NCI-H146 treated with DMSO at 0.1 percent for 48 hours (cell line): ENCODE measurements at regions not wholly inside any gene's neighbourhood (a gene's known extent, or its start where the extent isn't known, plus 50 kb on each side); places are given as distances from the start of the nearest gene placed in this dataset.
"Not testable (repeated sequence)": the region's sequence is repeated elsewhere in the genome, so short reads cannot be mapped to it uniquely, and the experiment has no call there.

ENCODE experiments used
- DNase-seq: peaks from one replicate; lab custom pipeline; 2025; ENCODE audit not compliant: unreplicated experiment; lab: John Stamatoyannopoulos, UW

DNA sequence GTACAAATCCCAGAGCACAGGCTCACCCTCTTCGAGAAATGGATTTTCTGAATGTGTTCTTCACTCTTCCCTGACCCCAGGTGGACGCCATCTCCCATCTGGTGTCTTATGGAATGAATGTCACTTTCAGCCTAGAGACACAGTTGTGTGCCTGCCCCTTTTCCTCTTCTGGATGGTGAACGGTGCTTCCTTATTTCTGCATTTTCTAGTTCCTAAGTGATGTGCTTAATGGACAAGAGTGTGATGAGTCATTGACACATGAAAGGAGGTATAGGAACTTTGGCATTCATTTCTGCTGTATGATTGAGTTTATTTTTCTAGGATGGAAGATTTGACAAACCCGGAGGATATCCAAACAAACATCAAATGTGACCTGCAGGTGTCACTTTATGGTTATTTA is 114.9 kb upstream of the PTPN20 start:
- DNase-seq = not testable (repeated sequence)

DNA sequence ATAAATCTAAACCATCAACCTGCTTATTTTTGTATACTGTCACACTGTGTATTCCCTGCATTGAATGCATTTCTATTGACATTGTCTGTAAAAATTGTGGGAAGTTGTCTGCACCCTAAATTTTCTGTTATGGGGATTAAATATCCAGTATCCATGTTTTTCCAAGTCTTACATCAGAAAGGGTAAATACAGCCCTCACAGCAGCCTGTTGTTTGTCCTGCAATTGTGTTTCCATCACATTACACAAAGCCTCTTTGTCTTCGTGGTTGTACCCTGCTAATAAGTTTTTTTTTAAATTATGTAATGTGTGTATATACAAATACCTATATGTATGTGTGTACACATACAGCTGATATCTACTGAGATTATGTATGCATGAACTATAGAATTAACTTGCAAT is 109.2 kb upstream of the PTPN20 start:
- peak; percentile 2 for DNase-seq

DNA sequence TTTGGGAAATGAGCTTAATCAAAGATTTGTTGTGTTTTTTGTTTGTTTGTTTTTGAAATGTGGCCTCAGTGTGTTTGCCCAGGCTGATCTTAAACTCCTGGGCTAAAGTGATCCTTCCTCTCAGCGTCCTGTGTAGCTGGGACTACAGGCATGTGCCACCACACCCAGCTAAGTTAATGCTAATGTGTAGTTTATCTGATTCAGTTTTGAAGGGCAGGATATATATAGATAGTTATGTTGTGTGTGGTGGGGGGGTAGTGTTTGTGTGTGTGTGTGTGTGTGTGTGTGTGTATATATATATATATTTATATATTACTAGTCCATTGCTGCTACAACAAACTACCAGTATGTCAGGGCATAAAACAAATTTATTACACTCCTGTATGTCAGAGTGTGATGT is 108.1 kb upstream of the PTPN20 start:
- not testable (repeated sequence) for DNase-seq

- not testable (repeated sequence) for DNase-seq
These were observed 101.0 kb upstream of the PTPN20 start for GRCh38 chr10:46810222-46810621.

DNA sequence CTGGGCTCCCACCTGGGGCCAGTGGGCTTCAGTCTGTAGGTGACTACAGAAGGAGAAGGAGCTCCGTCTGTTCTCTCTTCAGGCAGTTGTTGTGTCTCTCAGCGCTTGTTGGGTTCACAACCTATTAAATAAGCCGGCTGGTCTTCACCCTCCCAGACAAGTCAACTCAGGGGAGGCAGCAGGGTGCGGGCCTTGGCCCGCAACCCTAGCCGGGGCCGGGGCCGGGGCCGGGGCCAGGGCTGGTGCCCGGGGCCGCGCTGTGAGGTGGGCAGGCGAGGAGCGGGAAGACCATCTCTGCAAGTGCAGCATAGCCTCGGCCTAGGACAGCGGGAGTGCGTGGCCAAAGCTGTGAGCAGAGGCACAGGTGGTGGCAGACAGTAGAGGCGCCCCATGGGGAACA is 95.1 kb upstream of the PTPN20 start:
- not testable (repeated sequence) for DNase-seq

DNA sequence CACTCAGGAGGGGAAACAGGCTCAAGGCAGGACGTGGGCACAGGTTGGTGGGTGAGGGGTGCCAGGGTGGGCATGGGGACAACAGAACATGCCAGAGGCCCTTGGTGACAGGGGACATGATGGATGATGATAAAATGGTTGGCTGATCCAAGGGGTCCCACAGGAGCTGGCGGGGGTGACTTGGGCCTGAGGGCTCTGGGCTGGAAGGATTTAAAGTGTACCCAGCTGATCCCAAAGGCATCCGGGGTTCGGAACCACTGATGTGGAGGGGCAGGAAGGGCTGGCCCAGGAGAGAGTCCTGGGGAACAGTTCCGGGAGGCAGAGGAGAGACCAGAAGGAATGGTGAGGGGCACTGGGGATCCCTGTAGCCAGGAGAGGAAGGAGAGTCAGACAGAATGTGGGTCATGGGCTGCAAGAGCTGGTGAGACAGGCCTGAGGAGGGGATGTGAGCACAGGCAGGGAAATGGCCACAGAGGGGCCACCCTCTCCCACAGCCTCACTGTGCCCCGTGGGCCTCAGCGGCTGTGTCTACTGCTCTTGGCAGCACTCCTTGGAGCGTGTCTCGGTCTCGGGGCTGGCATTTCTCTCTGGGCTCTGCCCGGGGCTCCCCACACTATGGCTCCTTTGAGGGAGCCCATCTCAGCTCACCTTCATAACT is 70.7 kb upstream of the PTPN20 start:
- DNase-seq = not testable (repeated sequence)

GRCh38 chr10:46841051-46841593 is 70.1 kb upstream of the PTPN20 start:
- DNase-seq = not testable (repeated sequence)

- not testable (repeated sequence) for DNase-seq
These were observed 66.0 kb upstream of the PTPN20 start for GRCh38 chr10:46845194-46845593.

DNA sequence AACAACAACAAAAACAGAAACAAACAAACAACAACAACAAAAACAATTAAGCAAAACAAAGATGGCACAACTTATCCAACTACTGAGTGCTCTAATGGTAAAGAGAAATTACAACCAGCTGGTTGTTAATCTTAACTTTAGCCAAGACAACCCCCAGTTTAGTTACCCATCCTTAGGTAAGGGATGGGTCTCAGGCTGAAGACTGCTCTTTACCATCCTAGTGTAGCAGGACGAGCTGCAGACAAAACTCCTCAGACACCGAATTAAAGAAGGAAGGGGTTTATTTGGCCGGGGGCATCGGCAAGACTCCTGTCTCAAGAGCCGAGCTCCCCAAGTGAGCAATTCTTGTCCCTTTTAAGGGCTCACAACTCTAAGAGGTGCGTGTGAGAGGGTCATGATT is 65.6 kb upstream of the PTPN20 start:
- not testable (repeated sequence) for DNase-seq

- not testable (repeated sequence) for DNase-seq
These were observed 50.5 kb upstream of the PTPN20 start for GRCh38 chr10:46860753-46861152.
